ENCODE measurements at regions not wholly inside any gene's neighbourhood (a gene's known extent, or its start where the extent isn't known, plus 50 kb on each side); places are given as distances from the start of the nearest gene placed in this dataset.

DNA sequence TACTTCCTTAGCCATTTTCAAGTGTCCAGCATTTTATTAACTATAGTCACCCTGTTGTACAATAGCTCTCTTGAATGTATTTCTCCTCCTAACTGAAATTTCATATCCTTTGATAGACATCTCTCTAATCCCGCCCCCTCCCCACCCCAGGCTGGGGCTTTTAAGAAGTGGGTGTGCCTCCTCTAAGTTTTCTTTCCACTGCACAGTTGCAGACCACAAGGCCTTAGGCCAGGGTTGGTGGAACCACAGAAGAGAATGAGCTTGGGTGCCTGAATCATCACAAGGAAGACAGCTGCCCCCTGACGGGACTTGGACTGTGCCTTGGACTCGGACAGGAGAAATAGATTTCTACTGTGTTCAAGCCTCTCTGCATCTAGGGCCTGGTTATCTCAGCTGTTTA, 193.4 kb downstream of the HAUS1 start (continued):
- TF ChIP-seq EGR1 (IDR thresholded peaks at IDR 0.05; ENCODE audit: low read depth in 2 of 2) (no peak), JUND (IDR thresholded peaks at IDR 0.05) (no peak), YY1 (IDR thresholded peaks at IDR 0.05) (no peak), GABPA (IDR thresholded peaks at IDR 0.05 in 1 of 2, conservative IDR thresholded peaks at IDR 0.05 in 1 of 2) (no peak), FOXA2 (IDR thresholded peaks at IDR 0.05) (no peak)

DNA sequence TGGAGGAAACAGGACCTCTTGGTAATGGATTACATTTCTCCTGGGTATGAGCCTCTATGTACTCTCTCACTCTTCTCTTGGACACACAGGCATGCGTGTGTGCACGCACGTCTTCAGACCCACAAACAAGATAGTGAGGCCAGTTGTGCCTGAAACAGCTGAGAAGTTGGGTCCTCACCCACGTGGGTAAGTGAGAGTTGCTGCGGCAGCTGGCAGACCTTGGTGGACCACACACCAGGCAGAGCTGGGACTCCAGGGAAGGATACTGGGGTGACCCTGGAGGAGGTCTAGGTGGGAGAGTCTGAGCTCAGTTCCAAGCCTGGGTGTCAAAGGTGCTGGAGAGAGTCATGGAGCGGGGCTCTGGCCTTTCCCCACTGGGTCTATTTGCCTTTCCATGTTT, 194.3 kb downstream of the HAUS1 start:
- TF ChIP-seq, protein P1, sequence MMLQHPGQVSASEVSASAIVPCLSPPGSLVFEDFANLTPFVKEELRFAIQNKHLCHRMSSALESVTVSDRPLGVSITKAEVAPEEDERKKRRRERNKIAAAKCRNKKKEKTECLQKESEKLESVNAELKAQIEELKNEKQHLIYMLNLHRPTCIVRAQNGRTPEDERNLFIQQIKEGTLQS (IDR thresholded peaks at IDR 0.05), result no peak
- TF ChIP-seq, protein P2, sequence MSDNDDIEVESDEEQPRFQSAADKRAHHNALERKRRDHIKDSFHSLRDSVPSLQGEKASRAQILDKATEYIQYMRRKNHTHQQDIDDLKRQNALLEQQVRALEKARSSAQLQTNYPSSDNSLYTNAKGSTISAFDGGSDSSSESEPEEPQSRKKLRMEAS (IDR thresholded peaks at IDR 0.05), result no peak
- TF ChIP-seq FOXA1 (IDR thresholded peaks at IDR 0.05) (no peak), YY1 (IDR thresholded peaks at IDR 0.05) (no peak), FOXA2 (IDR thresholded peaks at IDR 0.05) (no peak), HNF4G (IDR thresholded peaks at IDR 0.05) (no peak), GABPA (IDR thresholded peaks at IDR 0.05 in 1 of 2, conservative IDR thresholded peaks at IDR 0.05 in 1 of 2) (no peak)
- TF ChIP-seq, protein P3, sequence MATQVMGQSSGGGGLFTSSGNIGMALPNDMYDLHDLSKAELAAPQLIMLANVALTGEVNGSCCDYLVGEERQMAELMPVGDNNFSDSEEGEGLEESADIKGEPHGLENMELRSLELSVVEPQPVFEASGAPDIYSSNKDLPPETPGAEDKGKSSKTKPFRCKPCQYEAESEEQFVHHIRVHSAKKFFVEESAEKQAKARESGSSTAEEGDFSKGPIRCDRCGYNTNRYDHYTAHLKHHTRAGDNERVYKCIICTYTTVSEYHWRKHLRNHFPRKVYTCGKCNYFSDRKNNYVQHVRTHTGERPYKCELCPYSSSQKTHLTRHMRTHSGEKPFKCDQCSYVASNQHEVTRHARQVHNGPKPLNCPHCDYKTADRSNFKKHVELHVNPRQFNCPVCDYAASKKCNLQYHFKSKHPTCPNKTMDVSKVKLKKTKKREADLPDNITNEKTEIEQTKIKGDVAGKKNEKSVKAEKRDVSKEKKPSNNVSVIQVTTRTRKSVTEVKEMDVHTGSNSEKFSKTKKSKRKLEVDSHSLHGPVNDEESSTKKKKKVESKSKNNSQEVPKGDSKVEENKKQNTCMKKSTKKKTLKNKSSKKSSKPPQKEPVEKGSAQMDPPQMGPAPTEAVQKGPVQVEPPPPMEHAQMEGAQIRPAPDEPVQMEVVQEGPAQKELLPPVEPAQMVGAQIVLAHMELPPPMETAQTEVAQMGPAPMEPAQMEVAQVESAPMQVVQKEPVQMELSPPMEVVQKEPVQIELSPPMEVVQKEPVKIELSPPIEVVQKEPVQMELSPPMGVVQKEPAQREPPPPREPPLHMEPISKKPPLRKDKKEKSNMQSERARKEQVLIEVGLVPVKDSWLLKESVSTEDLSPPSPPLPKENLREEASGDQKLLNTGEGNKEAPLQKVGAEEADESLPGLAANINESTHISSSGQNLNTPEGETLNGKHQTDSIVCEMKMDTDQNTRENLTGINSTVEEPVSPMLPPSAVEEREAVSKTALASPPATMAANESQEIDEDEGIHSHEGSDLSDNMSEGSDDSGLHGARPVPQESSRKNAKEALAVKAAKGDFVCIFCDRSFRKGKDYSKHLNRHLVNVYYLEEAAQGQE (IDR thresholded peaks at IDR 0.05), result no peak
- H3K4me3 ChIP-seq (ENCODE audit: low read depth in 1 of 3, low read length in 3 of 3), result no peak overlapping the region
- H3K9me3 ChIP-seq (ENCODE audit: control insufficient read depth in 4 of 4, low read length in 3 of 4), result no peaks in the 10 kb centered on the region
- no peaks in the 10 kb centered on the region for H3K4me1 ChIP-seq (ENCODE audit: control insufficient read depth in 4 of 4, insufficient read depth in 4 of 4, low read length in 3 of 4)
- WGBS, result 97% methylated on average over 6 of the region's 6 CpGs
- H3K27ac ChIP-seq (ENCODE audit: low read depth in 1 of 2, low read length in 2 of 2), result no peak overlapping the region
- no peaks in the 10 kb centered on the region for H3K27me3 ChIP-seq (ENCODE audit: control insufficient read depth in 4 of 4, insufficient read depth in 4 of 4, low read length in 3 of 4)
- H3K36me3 ChIP-seq (ENCODE audit: control insufficient read depth in 4 of 4, insufficient read depth in 3 of 4, low read depth in 1 of 4, low read length in 3 of 4), result no peaks in the 10 kb centered on the region
- no peak for DNase-seq (ENCODE audit: low spot score)
- H3K9ac ChIP-seq (ENCODE audit: low read depth in 1 of 2, low read length in 2 of 2), result no peak overlapping the region

DNA sequence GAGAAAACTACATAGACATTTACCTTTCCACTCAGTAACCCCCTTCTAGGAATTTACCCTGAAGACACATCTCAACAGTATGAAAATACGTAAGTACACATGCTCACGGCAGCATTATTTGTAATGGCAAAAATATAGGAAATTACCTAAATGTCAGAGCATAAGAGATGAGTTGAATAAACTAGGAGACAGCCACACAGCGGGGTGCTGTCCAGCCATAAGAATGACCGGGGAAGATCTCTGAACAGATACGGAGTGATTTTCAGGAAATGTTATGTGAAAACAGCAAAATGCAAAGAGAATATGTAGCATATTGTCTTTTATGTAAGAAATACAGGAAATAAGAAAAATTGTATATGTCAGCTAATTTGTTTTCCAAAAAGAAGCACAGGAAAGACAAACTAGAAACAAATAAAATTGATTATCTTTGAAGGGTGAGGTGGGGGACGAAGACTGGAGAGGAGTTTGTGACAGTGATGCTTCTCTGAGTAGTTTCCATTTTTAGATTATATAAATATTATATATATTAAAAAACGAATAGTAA, 195.4 kb downstream of the HAUS1 start:
- Histone ChIP-seq H3K27me3 (ENCODE audit: control insufficient read depth in 4 of 4, insufficient read depth in 4 of 4, low read length in 3 of 4) (no peaks in the 10 kb centered on the region), H3K4me1 (ENCODE audit: control insufficient read depth in 4 of 4, insufficient read depth in 4 of 4, low read length in 3 of 4) (no peaks in the 10 kb centered on the region), H3K4me3 (ENCODE audit: low read depth in 1 of 3, low read length in 3 of 3) (no peak overlapping the region), H3K36me3 (ENCODE audit: control insufficient read depth in 4 of 4, insufficient read depth in 3 of 4, low read depth in 1 of 4, low read length in 3 of 4) (no peaks in the 10 kb centered on the region), H3K9me3 (ENCODE audit: control insufficient read depth in 4 of 4, low read length in 3 of 4) (no peaks in the 10 kb centered on the region), H3K9ac (ENCODE audit: low read depth in 1 of 2, low read length in 2 of 2) (no peak overlapping the region), H3K27ac (ENCODE audit: low read depth in 1 of 2, low read length in 2 of 2) (no peak overlapping the region)
- TF ChIP-seq NR2F2 (IDR thresholded peaks at IDR 0.05) (no peak), YY1 (IDR thresholded peaks at IDR 0.05) (no peak), HNF4A (conservative IDR thresholded peaks at IDR 0.05) (no peak), SP1 (IDR thresholded peaks at IDR 0.05) (no peak), RAD21 (IDR thresholded peaks at IDR 0.05) (no peak), EGR1 (IDR thresholded peaks at IDR 0.05; ENCODE audit: low read depth in 2 of 2) (no peak), RXRA (IDR thresholded peaks at IDR 0.05) (no peak), HNF4G (IDR thresholded peaks at IDR 0.05) (no peak), TAF1 (conservative IDR thresholded peaks at IDR 0.05) (no peak), GABPA (IDR thresholded peaks at IDR 0.05 in 1 of 2, conservative IDR thresholded peaks at IDR 0.05 in 1 of 2) (no peak), JUND (IDR thresholded peaks at IDR 0.05) (no peak), FOXA2 (IDR thresholded peaks at IDR 0.05) (no peak), FOXA1 (IDR thresholded peaks at IDR 0.05) (no peak)
- TF ChIP-seq, protein P4, sequence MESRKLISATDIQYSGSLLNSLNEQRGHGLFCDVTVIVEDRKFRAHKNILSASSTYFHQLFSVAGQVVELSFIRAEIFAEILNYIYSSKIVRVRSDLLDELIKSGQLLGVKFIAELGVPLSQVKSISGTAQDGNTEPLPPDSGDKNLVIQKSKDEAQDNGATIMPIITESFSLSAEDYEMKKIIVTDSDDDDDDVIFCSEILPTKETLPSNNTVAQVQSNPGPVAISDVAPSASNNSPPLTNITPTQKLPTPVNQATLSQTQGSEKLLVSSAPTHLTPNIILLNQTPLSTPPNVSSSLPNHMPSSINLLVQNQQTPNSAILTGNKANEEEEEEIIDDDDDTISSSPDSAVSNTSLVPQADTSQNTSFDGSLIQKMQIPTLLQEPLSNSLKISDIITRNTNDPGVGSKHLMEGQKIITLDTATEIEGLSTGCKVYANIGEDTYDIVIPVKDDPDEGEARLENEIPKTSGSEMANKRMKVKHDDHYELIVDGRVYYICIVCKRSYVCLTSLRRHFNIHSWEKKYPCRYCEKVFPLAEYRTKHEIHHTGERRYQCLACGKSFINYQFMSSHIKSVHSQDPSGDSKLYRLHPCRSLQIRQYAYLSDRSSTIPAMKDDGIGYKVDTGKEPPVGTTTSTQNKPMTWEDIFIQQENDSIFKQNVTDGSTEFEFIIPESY (IDR thresholded peaks at IDR 0.05), result no peak
- TF ChIP-seq, protein P2 (IDR thresholded peaks at IDR 0.05), result no peak
- TF ChIP-seq, protein P5, sequence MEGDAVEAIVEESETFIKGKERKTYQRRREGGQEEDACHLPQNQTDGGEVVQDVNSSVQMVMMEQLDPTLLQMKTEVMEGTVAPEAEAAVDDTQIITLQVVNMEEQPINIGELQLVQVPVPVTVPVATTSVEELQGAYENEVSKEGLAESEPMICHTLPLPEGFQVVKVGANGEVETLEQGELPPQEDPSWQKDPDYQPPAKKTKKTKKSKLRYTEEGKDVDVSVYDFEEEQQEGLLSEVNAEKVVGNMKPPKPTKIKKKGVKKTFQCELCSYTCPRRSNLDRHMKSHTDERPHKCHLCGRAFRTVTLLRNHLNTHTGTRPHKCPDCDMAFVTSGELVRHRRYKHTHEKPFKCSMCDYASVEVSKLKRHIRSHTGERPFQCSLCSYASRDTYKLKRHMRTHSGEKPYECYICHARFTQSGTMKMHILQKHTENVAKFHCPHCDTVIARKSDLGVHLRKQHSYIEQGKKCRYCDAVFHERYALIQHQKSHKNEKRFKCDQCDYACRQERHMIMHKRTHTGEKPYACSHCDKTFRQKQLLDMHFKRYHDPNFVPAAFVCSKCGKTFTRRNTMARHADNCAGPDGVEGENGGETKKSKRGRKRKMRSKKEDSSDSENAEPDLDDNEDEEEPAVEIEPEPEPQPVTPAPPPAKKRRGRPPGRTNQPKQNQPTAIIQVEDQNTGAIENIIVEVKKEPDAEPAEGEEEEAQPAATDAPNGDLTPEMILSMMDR (IDR thresholded peaks at IDR 0.05; ENCODE audit: low read depth, low read length, missing input control), result no peak
- TF ChIP-seq, protein P3 (IDR thresholded peaks at IDR 0.05), result no peak
- DNase-seq (ENCODE audit: low spot score), result no peak
- 79% methylated on average over 7 of the region's 7 CpGs for WGBS

Data from liver (tissue), 8 donors.